Thoracic aorta (tissue), 2 donors: ENCODE measurements at regions not wholly inside any gene's neighbourhood (a gene's known extent, or its start where the extent isn't known, plus 50 kb on each side); places are given as distances from the start of the nearest gene placed in this dataset.
"Not testable (repeated sequence)": the region's sequence is repeated elsewhere in the genome, so short reads cannot be mapped to it uniquely, and the experiment has no call there.

Source experiments
- ATAC-seq: fragments of 150-250 bp; one replicate; pipeline ENCODE4 v1.8.0; 2017; ENCODE audit warnings: low read depth; ENCODE audit not compliant: insufficient number of reproducible peaks, low FRiP score
- DNase-seq: peaks from one replicate; pipeline ENCODE4 v3.0.0-alpha.2; 2020; ENCODE audit warnings: low spot score
- H3K27ac ChIP-seq, 2 donors: fragments of 200-600 bp; sonication (generic); 1 replicate in 1 of 2; 2 replicates in 1 of 2; pipeline ENCODE4 v1.5.1; 2016; ENCODE audit warnings: mild to moderate bottlenecking in 2 of 2, moderate library complexity in 2 of 2
- H3K27me3 ChIP-seq: fragments of 200-600 bp; sonication (generic); replicated peaks from 2 replicates; pipeline ENCODE4 v1.6.0; 2016; ENCODE audit warnings: mild to moderate bottlenecking; ENCODE audit not compliant: insufficient read depth
- H3K36me3 ChIP-seq: fragments of 200-600 bp; sonication (generic); one replicate; pipeline ENCODE4 v1.5.1; 2016
- H3K4me1 ChIP-seq, 2 donors: fragments of 200-600 bp; sonication (generic); 1 replicate in 1 of 2; 2 replicates in 1 of 2; pipeline versions ENCODE4 v1.5.1 to v1.6.0; 2016; ENCODE audit warnings: low read depth in 2 of 2, mild to moderate bottlenecking in 1 of 2; ENCODE audit not compliant: control insufficient read depth in 1 of 2
- H3K4me3 ChIP-seq: fragments of 200-600 bp; sonication (generic); 2 replicates; pipeline ENCODE4 v1.5.1; 2016; ENCODE audit warnings: mild to moderate bottlenecking
- H3K9me3 ChIP-seq: fragments of 200-600 bp; sonication (generic); 2 replicates; pipeline ENCODE4 v1.5.1; 2016
- CTCF ChIP-seq: fragments of 200-600 bp; sonication (generic); IDR thresholded peaks from one replicate; pipeline ENCODE4 v1.5.1; 2019; ENCODE audit warnings: antibody characterized with exemption

- DNase-seq (no peak), ATAC-seq (no peak)
- Histone ChIP-seq H3K4me3 (no peak overlapping the region), H3K27ac (no peak overlapping the region), H3K4me1 (no peaks in the 10 kb centered on the region), H3K9me3 (no peaks in the 10 kb centered on the region), H3K27me3 (no peaks in the 10 kb centered on the region), H3K36me3 (no peaks in the 10 kb centered on the region)
- no peak for TF ChIP-seq CTCF
Measured at GRCh38 chr17:22202702-22203101, 510.4 kb downstream of the KCNJ18 start.

- H3K27me3 ChIP-seq = no peaks in the 10 kb centered on the region
- no peak overlapping the region for H3K4me3 ChIP-seq
- no peaks in the 10 kb centered on the region for H3K9me3 ChIP-seq
- no peak for TF ChIP-seq CTCF
- no peaks in the 10 kb centered on the region for H3K4me1 ChIP-seq
- no peak overlapping the region for H3K27ac ChIP-seq
- no peaks in the 10 kb centered on the region for H3K36me3 ChIP-seq
- no peak for ATAC-seq
- no peak for DNase-seq
Measured at GRCh38 chr17:22203208-22203715, 510.9 kb downstream of the KCNJ18 start.

- H3K4me1 ChIP-seq, H3K27ac ChIP-seq, ATAC-seq, H3K36me3 ChIP-seq, H3K27me3 ChIP-seq, H3K4me3 ChIP-seq, DNase-seq, H3K9me3 ChIP-seq: not testable (repeated sequence)
Measured at GRCh38 chr17:22204076-22204475, 511.8 kb downstream of the KCNJ18 start.

- not testable (repeated sequence) for H3K9me3 ChIP-seq, H3K27me3 ChIP-seq, DNase-seq, H3K4me1 ChIP-seq, ATAC-seq, H3K4me3 ChIP-seq, H3K27ac ChIP-seq, H3K36me3 ChIP-seq
Measured at GRCh38 chr17:22210212-22210611, 517.9 kb downstream of the KCNJ18 start.

GRCh38 chr17:22213169-22213568 lies 520.8 kb downstream of the KCNJ18 start:
- not testable (repeated sequence) for DNase-seq, H3K27me3 ChIP-seq, H3K9me3 ChIP-seq, H3K27ac ChIP-seq, H3K36me3 ChIP-seq, ATAC-seq, H3K4me3 ChIP-seq, H3K4me1 ChIP-seq

GRCh38 chr17:22217135-22217534 lies 524.8 kb downstream of the KCNJ18 start:
- no peak for DNase-seq
- no peak for ATAC-seq
- TF ChIP-seq CTCF = no peak
- no peaks in the 10 kb centered on the region for H3K36me3 ChIP-seq
- no peaks in the 10 kb centered on the region for H3K4me1 ChIP-seq
- no peaks in the 10 kb centered on the region for H3K27me3 ChIP-seq
- H3K9me3 ChIP-seq = no peaks in the 10 kb centered on the region
- no peak overlapping the region for H3K27ac ChIP-seq
- H3K4me3 ChIP-seq = no peak overlapping the region

- Histone ChIP-seq H3K36me3 (no peaks in the 10 kb centered on the region), H3K4me3 (no peak overlapping the region), H3K4me1 (no peaks in the 10 kb centered on the region), H3K27ac (no peak overlapping the region), H3K27me3 (no peaks in the 10 kb centered on the region), H3K9me3 (no peaks in the 10 kb centered on the region)
- no peak for TF ChIP-seq CTCF
- no peak for ATAC-seq
- DNase-seq = no peak
Measured at GRCh38 chr17:22221344-22221743, 529.0 kb downstream of the KCNJ18 start.

- not testable (repeated sequence) for ATAC-seq, H3K9me3 ChIP-seq, H3K27me3 ChIP-seq, DNase-seq, H3K4me1 ChIP-seq, H3K27ac ChIP-seq, H3K36me3 ChIP-seq, H3K4me3 ChIP-seq
Measured at GRCh38 chr17:22226477-22226876, 534.2 kb downstream of the KCNJ18 start.

GRCh38 chr17:22226932-22227331 lies 534.6 kb downstream of the KCNJ18 start:
- not testable (repeated sequence) for H3K4me1 ChIP-seq, DNase-seq, H3K27me3 ChIP-seq, H3K4me3 ChIP-seq, ATAC-seq, H3K36me3 ChIP-seq, H3K27ac ChIP-seq, H3K9me3 ChIP-seq
